ENCODE measurements at regions not wholly inside any gene's neighbourhood (a gene's known extent, or its start where the extent isn't known, plus 50 kb on each side); places are given as distances from the start of the nearest gene placed in this dataset.
"Not testable (repeated sequence)": the region's sequence is repeated elsewhere in the genome, so short reads cannot be mapped to it uniquely, and the experiment has no call there.

DNA sequence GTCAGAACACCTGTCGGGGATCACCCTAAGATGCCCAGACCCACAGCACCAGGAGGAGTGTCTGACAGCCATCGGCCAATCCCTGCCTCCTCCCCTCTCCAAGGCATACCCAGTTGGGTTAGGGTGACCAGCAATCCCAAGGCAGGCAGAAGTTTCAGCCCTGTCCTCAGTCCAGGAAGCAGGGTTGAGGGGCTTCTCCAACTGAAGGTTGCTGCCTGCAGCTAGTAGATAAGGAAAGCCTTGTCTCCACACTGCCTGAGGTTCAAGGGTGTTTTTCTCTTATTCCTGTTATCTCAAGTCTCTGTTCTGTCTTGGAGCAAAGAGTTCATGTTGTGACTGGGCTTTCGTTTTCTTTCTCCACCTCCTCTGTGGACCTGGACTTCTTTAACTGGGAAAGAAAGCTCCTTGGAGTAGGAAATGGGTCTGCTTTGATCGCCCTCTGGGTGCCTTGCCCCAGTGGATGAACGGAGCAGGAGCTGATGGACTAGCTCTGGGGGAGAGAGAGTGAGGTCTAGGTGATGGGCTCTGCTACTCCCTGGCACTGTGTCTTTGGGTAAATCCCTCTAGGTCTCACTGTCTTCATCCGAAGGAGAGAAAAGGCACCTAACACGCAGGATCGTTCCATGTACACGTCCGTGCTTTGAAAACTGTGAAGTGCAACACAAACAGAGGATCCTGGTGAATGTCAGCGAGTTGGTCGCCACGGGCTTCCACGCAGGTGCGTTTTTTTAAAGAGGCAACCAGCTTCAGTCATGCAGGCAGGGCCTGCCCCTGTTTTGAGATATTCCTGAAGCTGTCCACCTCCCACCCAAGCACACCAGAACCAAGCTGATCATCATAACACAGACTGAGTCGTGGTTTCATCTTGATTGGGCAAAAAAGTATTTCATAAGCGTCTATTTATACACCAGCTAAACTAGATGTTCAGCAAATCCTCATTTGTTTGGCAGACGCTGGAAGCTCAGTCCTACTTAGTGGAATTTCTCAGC, 52.5 kb upstream of the FOXN3 start:
- DNase-seq (ENCODE audit: low read depth in 2 of 3, low spot score in 1 of 3): no peak

DNA sequence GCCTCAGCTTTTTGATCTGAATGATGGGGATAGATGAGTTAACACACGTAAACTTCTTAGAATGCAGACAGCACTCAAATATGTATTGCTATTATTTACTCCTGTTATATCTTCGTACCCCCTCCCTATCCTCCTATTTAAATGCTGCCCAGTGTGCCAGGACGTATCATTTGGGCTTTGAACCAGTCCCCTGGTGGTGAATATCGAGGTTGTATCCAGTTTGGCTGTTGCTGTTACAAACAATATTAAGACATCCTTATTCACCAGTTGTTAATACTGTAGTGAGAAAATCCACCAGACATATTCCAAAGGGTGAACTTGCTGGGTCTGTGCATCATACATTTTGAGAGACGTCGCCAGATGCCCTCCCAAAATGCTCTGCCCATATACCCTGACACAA, 51.5 kb upstream of the FOXN3 start:
- no peak for DNase-seq (ENCODE audit: low read depth in 2 of 3, low spot score in 1 of 3)

- not testable (repeated sequence) for DNase-seq (ENCODE audit: low read depth in 2 of 3, low spot score in 1 of 3)
Observed at GRCh38 chr14:89468030-89468429, 51.0 kb upstream of the FOXN3 start.

GRCh38 chr14:89466944-89467343, 49.9 kb upstream of the FOXN3 start:
- DNase-seq (ENCODE audit: low read depth in 2 of 3, low spot score in 1 of 3): no peak

Data from stimulated activated CD4-positive, alpha-beta T cell treated with anti-CD3 and anti-CD28 coated beads, Interleukin-12 subunit alpha, Interleukin-12 subunit beta, amount 100 ng/mL, for 48 hours (primary cell).